ENCODE measurements at regions not wholly inside any gene's neighbourhood (a gene's known extent, or its start where the extent isn't known, plus 50 kb on each side); places are given as distances from the start of the nearest gene placed in this dataset.

DNA sequence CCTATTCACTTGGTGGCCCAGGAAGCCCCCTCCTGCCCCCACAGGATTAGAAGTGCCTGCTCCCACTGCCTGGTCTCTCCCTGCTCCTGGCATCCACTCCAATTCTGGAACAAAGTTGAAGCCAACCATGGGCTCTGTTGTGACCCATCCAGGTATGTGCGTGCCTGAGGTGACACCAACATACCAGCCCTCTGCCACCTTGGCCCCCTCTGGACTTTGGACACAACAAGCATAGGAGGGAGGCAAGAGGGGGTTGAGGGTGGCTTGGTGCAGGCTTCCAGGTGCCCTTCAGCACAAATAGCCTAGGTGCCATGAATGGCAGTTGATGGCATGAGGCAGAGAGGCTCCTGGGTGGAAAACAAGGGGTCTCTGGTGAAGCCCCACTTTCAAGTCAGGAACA, 600.9 kb downstream of the SI start:
- H3K4me1 ChIP-seq (ENCODE audit: insufficient read depth, low read length, severe bottlenecking), result no peaks in the 10 kb centered on the region
- no peak overlapping the region for H3K4me2 ChIP-seq (ENCODE audit: low read length)
- no peaks in the 10 kb centered on the region for H3F3A ChIP-seq (ENCODE audit: insufficient read depth, low read length)
- H4K20me1 ChIP-seq (ENCODE audit: insufficient read depth, low read length), result no peaks in the 10 kb centered on the region
- no peaks in the 10 kb centered on the region for H3K36me3 ChIP-seq (ENCODE audit: insufficient read depth, low read length)
- TF ChIP-seq EZH2 (IDR thresholded peaks at IDR 0.05; ENCODE audit: borderline replicate concordance, low read length), result no peak
- TF ChIP-seq, protein P1, sequence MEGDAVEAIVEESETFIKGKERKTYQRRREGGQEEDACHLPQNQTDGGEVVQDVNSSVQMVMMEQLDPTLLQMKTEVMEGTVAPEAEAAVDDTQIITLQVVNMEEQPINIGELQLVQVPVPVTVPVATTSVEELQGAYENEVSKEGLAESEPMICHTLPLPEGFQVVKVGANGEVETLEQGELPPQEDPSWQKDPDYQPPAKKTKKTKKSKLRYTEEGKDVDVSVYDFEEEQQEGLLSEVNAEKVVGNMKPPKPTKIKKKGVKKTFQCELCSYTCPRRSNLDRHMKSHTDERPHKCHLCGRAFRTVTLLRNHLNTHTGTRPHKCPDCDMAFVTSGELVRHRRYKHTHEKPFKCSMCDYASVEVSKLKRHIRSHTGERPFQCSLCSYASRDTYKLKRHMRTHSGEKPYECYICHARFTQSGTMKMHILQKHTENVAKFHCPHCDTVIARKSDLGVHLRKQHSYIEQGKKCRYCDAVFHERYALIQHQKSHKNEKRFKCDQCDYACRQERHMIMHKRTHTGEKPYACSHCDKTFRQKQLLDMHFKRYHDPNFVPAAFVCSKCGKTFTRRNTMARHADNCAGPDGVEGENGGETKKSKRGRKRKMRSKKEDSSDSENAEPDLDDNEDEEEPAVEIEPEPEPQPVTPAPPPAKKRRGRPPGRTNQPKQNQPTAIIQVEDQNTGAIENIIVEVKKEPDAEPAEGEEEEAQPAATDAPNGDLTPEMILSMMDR (IDR thresholded peaks at IDR 0.05; ENCODE audit: low read length), result no peak
- H3K27me3 ChIP-seq (ENCODE audit: insufficient read depth, low read length), result no peaks in the 10 kb centered on the region
- H3K4me3 ChIP-seq (ENCODE audit: low read depth, low read length, poor library complexity, severe bottlenecking), result no peak overlapping the region
- H2AFZ ChIP-seq (ENCODE audit: low read length), result no peak overlapping the region
- no peaks in the 10 kb centered on the region for H3K9me3 ChIP-seq (ENCODE audit: low read length)
- no peaks in the 10 kb centered on the region for H3K9me2 ChIP-seq (ENCODE audit: low read depth, low read length)
- H3K27ac ChIP-seq (ENCODE audit: low read depth, low read length, poor library complexity, severe bottlenecking), result no peak overlapping the region
- no peak overlapping the region for H3K9ac ChIP-seq (ENCODE audit: low read length)
- no peaks in the 10 kb centered on the region for H3K79me2 ChIP-seq (ENCODE audit: insufficient read depth, low read length)

DNA sequence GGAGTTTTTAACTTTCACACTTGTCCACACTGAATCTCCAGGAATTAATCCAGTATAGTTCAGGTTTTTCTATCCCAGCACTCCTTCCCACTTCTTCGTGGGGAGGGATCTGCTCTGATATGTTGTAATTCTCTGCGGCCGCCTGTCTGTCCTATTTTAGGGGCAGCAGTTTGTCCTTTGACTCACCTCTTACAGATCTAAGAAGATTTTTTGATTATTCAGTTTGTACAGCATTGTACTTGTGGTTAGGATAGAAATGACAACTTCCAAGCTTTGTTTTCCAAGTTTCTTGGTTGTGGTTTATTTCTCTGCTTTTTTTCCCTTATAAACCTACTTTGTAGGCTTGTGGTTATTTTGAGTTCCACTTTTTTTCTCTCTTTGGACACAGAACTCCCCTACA, 601.7 kb downstream of the SI start:
- Histone ChIP-seq H3K27ac (ENCODE audit: low read depth, low read length, poor library complexity, severe bottlenecking) (no peak overlapping the region), H3K4me2 (ENCODE audit: low read length) (no peak overlapping the region), H3F3A (ENCODE audit: insufficient read depth, low read length) (no peaks in the 10 kb centered on the region), H3K9me2 (ENCODE audit: low read depth, low read length) (no peaks in the 10 kb centered on the region), H3K4me3 (ENCODE audit: low read depth, low read length, poor library complexity, severe bottlenecking) (no peak overlapping the region), H3K36me3 (ENCODE audit: insufficient read depth, low read length) (no peaks in the 10 kb centered on the region), H2AFZ (ENCODE audit: low read length) (no peak overlapping the region), H3K79me2 (ENCODE audit: insufficient read depth, low read length) (no peaks in the 10 kb centered on the region), H3K4me1 (ENCODE audit: insufficient read depth, low read length, severe bottlenecking) (no peaks in the 10 kb centered on the region), H3K27me3 (ENCODE audit: insufficient read depth, low read length) (no peaks in the 10 kb centered on the region), H3K9me3 (ENCODE audit: low read length) (no peaks in the 10 kb centered on the region), H4K20me1 (ENCODE audit: insufficient read depth, low read length) (no peaks in the 10 kb centered on the region), H3K9ac (ENCODE audit: low read length) (no peak overlapping the region)
- TF ChIP-seq EZH2 (IDR thresholded peaks at IDR 0.05; ENCODE audit: borderline replicate concordance, low read length), result no peak
- TF ChIP-seq, protein P1 (IDR thresholded peaks at IDR 0.05; ENCODE audit: low read length), result no peak

GRCh38 chr3:164470471-164470870, 607.8 kb downstream of the SI start:
- Histone ChIP-seq H2AFZ (ENCODE audit: low read length) (no peak overlapping the region), H3K4me1 (ENCODE audit: insufficient read depth, low read length, severe bottlenecking) (no peaks in the 10 kb centered on the region), H3K9me3 (ENCODE audit: low read length) (no peaks in the 10 kb centered on the region), H3K4me2 (ENCODE audit: low read length) (no peak overlapping the region), H3K27ac (ENCODE audit: low read depth, low read length, poor library complexity, severe bottlenecking) (no peak overlapping the region), H3F3A (ENCODE audit: insufficient read depth, low read length) (no peaks in the 10 kb centered on the region), H3K27me3 (ENCODE audit: insufficient read depth, low read length) (no peaks in the 10 kb centered on the region), H3K79me2 (ENCODE audit: insufficient read depth, low read length) (no peaks in the 10 kb centered on the region), H3K9ac (ENCODE audit: low read length) (no peak overlapping the region), H4K20me1 (ENCODE audit: insufficient read depth, low read length) (no peaks in the 10 kb centered on the region), H3K4me3 (ENCODE audit: low read depth, low read length, poor library complexity, severe bottlenecking) (no peak overlapping the region), H3K9me2 (ENCODE audit: low read depth, low read length) (no peaks in the 10 kb centered on the region), H3K36me3 (ENCODE audit: insufficient read depth, low read length) (no peaks in the 10 kb centered on the region)
- no peak for TF ChIP-seq EZH2 (IDR thresholded peaks at IDR 0.05; ENCODE audit: borderline replicate concordance, low read length)
- TF ChIP-seq, protein P1 (IDR thresholded peaks at IDR 0.05; ENCODE audit: low read length), result no peak
